Keratinocyte (primary cell): ENCODE measurements at regions not wholly inside any gene's neighbourhood (a gene's known extent, or its start where the extent isn't known, plus 50 kb on each side); places are given as distances from the start of the nearest gene placed in this dataset.

Experiments used
- DNase-seq: peaks from one replicate; pipeline ENCODE4 v3.0.0-alpha.2; 2011; ENCODE audit warnings: low read depth, missing footprints, low spot score
- FAIRE-seq: peaks from 2 replicates; lab custom pipeline; 2011; peaks lifted over from hg19 to GRCh38; lab: Jason Lieb, UNC
- H2AFZ ChIP-seq: 2 replicates; pipeline ENCODE4 v1.6.0; 2012; ENCODE audit warnings: low read length, control low read depth, inconsistent platforms; ENCODE audit not compliant: control insufficient read depth
- H3K27ac ChIP-seq: 2 replicates; pipeline ENCODE4 v1.5.1; 2011; ENCODE audit warnings: low read length; ENCODE audit not compliant: control insufficient read depth, insufficient read depth
- H3K27me3 ChIP-seq: 3 replicates; pipeline ENCODE4 v1.6.0; 2011; ENCODE audit warnings: low read length; ENCODE audit not compliant: control insufficient read depth, insufficient read depth; ENCODE audit errors: extremely low read depth
- H3K36me3 ChIP-seq, 2 experiments: 2 replicates in 1 of 2; 3 replicates in 1 of 2; pipeline ENCODE4 v1.5.1; 2011; ENCODE audit warnings: low read length in 2 of 2, mild to moderate bottlenecking in 1 of 2; ENCODE audit not compliant: control insufficient read depth in 2 of 2, insufficient read depth in 2 of 2; ENCODE audit errors: extremely low read depth in 1 of 2
- H3K4me1 ChIP-seq: 3 replicates; pipeline ENCODE4 v1.5.1; 2011; ENCODE audit warnings: low read length; ENCODE audit not compliant: control insufficient read depth, insufficient read depth; ENCODE audit errors: extremely low read depth
- H3K4me2 ChIP-seq: 3 replicates; pipeline ENCODE4 v1.6.0; 2011; ENCODE audit warnings: low read depth, low read length; ENCODE audit not compliant: control insufficient read depth, insufficient read depth; ENCODE audit errors: extremely low read depth
- H3K4me3 ChIP-seq, 3 experiments: fragments of 200-600 bp in 1 of 3; sonication (generic) in 1 of 3; 2 replicates in 2 of 3; 3 replicates in 1 of 3; pipeline ENCODE4 v1.5.1; 2011 to 2016; ENCODE audit warnings: low read length in 3 of 3, mild to moderate bottlenecking in 3 of 3, control low read depth in 2 of 3, inconsistent platforms in 1 of 3, low read depth in 1 of 3, mixed read lengths in 1 of 3, mixed run types in 1 of 3, moderate library complexity in 1 of 3; ENCODE audit not compliant: control insufficient read depth in 2 of 3, insufficient read depth in 2 of 3; ENCODE audit errors: extremely low read depth in 1 of 3
- H3K79me2 ChIP-seq: 2 replicates; pipeline ENCODE4 v1.6.0; 2012; ENCODE audit warnings: low read length; ENCODE audit not compliant: control insufficient read depth, insufficient read depth
- H3K9ac ChIP-seq: 3 replicates; pipeline ENCODE4 v1.6.0; 2011; ENCODE audit warnings: low read length; ENCODE audit not compliant: control insufficient read depth, insufficient read depth; ENCODE audit errors: extremely low read depth
- H3K9me1 ChIP-seq: 3 replicates; pipeline ENCODE4 v1.6.0; 2011; ENCODE audit warnings: low read length; ENCODE audit not compliant: control insufficient read depth, insufficient read depth; ENCODE audit errors: extremely low read depth
- H3K9me3 ChIP-seq: 2 replicates; pipeline ENCODE4 v1.5.1; 2012; ENCODE audit warnings: low read depth, low read length; ENCODE audit not compliant: control insufficient read depth
- H4K20me1 ChIP-seq: 3 replicates; pipeline ENCODE4 v1.6.0; 2011; ENCODE audit warnings: low read length; ENCODE audit not compliant: control insufficient read depth, insufficient read depth; ENCODE audit errors: extremely low read depth
- CTCF ChIP-seq, 3 experiments: IDR thresholded peaks in 1 of 3; conservative IDR thresholded peaks in 1 of 3; optimal IDR thresholded peaks in 1 of 3; 2 replicates in 2 of 3; 3 replicates in 1 of 3; pipeline versions ENCODE3 to v1.5.1; 2011; ENCODE audit warnings: low read length in 3 of 3, mild to moderate bottlenecking in 3 of 3, moderate library complexity in 2 of 3, control low read depth in 1 of 3, inconsistent platforms in 1 of 3; ENCODE audit not compliant: insufficient read depth in 2 of 3; ENCODE audit errors: extremely low read depth in 1 of 3
- EZH2 ChIP-seq: IDR thresholded peaks from one replicate; pipeline ENCODE4 v1.6.1; 2012; ENCODE audit warnings: inconsistent platforms, mild to moderate bottlenecking, low read length, moderate library complexity
- dilution Hi-C: fragments of 300-500 bp; cut with MboI; formaldehyde crosslinking; loops from one replicate; pipeline ENCODE4 v1.7.0; 2020; ENCODE audit warnings: low sequenced_read_pairs; ENCODE audit not compliant: extremely low pct_ligation_motif_present

DNA sequence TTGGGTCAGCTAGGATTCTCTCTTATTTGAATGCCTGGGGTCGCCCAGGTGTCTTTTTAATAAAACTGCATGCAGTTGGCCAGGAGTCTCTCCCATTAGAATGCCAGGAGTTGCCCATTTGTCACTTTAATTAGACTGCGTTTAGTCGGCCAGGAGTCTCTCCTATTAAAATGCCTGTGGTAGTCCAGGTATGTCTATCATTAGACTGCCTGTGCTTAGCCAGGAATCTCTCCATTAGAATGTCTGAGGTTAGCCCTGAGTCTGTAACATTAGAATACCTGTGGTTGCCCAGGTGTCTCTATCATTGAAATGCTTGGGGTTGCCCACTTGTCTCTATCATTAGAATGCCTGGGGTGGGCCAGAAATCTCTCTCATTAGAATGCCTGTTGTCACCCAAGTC is 1470.9 kb downstream of the UQCRFS1 start:
- Histone ChIP-seq H3K79me2 (no peaks in the 10 kb centered on the region), H3K4me3 (no peak overlapping the region), H3K4me1 (no peaks in the 10 kb centered on the region), H3K36me3 (peaks cover 0 to 2% of the 10 kb centered on the region in 2 experiments), H3K9me1 (no peaks in the 10 kb centered on the region), H2AFZ (no peak overlapping the region), H3K9ac (no peak overlapping the region), H3K27me3 (no peaks in the 10 kb centered on the region), H4K20me1 (no peaks in the 10 kb centered on the region), H3K4me2 (no peak overlapping the region), H3K27ac (no peak overlapping the region), H3K9me3 (no peaks in the 10 kb centered on the region)
- no peak for DNase-seq
- no peak for FAIRE-seq
- TF ChIP-seq CTCF (optimal IDR thresholded peaks at IDR 0.05 in 1 of 3, IDR thresholded peaks at IDR 0.05 in 1 of 3, conservative IDR thresholded peaks at IDR 0.05 in 1 of 3; ENCODE audit: extremely low read depth in 1 of 3, insufficient read depth in 2 of 3, low read length in 3 of 3) (no peak), EZH2 (no peak)
- dilution Hi-C loops, result no loop called here

- Histone ChIP-seq H3K4me3 (no peak overlapping the region), H3K27me3 (no peaks in the 10 kb centered on the region), H3K27ac (no peak overlapping the region), H3K9me1 (no peaks in the 10 kb centered on the region), H3K9me3 (no peaks in the 10 kb centered on the region), H4K20me1 (no peaks in the 10 kb centered on the region), H2AFZ (no peak overlapping the region), H3K4me1 (no peaks in the 10 kb centered on the region), H3K79me2 (no peaks in the 10 kb centered on the region), H3K9ac (no peak overlapping the region), H3K36me3 (peaks cover 0 to 2% of the 10 kb centered on the region in 2 experiments), H3K4me2 (no peak overlapping the region)
- no peak for TF ChIP-seq EZH2
- no peak for TF ChIP-seq CTCF (optimal IDR thresholded peaks at IDR 0.05 in 1 of 3, IDR thresholded peaks at IDR 0.05 in 1 of 3, conservative IDR thresholded peaks at IDR 0.05 in 1 of 3; ENCODE audit: extremely low read depth in 1 of 3, insufficient read depth in 2 of 3, low read length in 3 of 3)
- dilution Hi-C loops, result no loop called here
- no peak for DNase-seq
- FAIRE-seq, result no peak
These were observed 1471.7 kb downstream of the UQCRFS1 start for GRCh38 chr19:27741236-27741635.
